PFSK-1 (cell line): ENCODE measurements at regions not wholly inside any gene's neighbourhood (a gene's known extent, or its start where the extent isn't known, plus 50 kb on each side); places are given as distances from the start of the nearest gene placed in this dataset.

Source experiments
- TAF1 ChIP-seq: IDR thresholded peaks from 2 replicates; pipeline ENCODE4 v1.6.1; 2012; ENCODE audit warnings: low read length, control low read depth, borderline replicate concordance; ENCODE audit not compliant: insufficient read depth
- TF ChIP-seq, protein P1 (sequence below), 2 experiments: IDR thresholded peaks; 2 replicates each; pipeline versions ENCODE4 v1.6.1 to v1.8.0; 2011 to 2012; ENCODE audit warnings: low read depth in 2 of 2, low read length in 2 of 2, control low read depth in 1 of 2, inconsistent platforms in 1 of 2, mild to moderate bottlenecking in 1 of 2, moderate library complexity in 1 of 2; ENCODE audit not compliant: insufficient read depth in 1 of 2

DNA sequence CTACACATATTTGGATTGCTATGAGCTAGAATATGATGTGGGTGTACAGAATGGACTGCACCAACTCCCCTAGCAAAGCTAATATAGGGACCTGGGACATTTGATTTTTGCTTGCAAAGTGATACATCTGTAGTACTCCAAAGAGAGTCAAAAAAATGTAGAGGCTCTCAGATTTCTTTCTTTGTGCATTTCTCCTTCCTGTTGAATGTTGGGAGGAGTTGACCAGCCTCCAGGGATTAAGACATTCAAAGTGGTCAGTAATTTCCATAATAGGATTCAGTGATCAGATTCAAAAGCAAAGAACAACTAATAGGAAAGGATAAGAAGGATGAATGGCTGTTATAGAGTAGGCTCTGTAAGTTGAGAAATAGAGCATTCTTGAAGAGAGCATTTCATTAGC lies 934.9 kb downstream of the KCNJ2 start:
- TF ChIP-seq, protein P1, sequence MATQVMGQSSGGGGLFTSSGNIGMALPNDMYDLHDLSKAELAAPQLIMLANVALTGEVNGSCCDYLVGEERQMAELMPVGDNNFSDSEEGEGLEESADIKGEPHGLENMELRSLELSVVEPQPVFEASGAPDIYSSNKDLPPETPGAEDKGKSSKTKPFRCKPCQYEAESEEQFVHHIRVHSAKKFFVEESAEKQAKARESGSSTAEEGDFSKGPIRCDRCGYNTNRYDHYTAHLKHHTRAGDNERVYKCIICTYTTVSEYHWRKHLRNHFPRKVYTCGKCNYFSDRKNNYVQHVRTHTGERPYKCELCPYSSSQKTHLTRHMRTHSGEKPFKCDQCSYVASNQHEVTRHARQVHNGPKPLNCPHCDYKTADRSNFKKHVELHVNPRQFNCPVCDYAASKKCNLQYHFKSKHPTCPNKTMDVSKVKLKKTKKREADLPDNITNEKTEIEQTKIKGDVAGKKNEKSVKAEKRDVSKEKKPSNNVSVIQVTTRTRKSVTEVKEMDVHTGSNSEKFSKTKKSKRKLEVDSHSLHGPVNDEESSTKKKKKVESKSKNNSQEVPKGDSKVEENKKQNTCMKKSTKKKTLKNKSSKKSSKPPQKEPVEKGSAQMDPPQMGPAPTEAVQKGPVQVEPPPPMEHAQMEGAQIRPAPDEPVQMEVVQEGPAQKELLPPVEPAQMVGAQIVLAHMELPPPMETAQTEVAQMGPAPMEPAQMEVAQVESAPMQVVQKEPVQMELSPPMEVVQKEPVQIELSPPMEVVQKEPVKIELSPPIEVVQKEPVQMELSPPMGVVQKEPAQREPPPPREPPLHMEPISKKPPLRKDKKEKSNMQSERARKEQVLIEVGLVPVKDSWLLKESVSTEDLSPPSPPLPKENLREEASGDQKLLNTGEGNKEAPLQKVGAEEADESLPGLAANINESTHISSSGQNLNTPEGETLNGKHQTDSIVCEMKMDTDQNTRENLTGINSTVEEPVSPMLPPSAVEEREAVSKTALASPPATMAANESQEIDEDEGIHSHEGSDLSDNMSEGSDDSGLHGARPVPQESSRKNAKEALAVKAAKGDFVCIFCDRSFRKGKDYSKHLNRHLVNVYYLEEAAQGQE (IDR thresholded peaks at IDR 0.05; ENCODE audit: insufficient read depth in 1 of 2, low read depth in 2 of 2, low read length in 2 of 2), result no peak
- TF ChIP-seq TAF1, result no peak
